HepG2 (cell line): ENCODE measurements at regions not wholly inside any gene's neighbourhood (a gene's known extent, or its start where the extent isn't known, plus 50 kb on each side); places are given as distances from the start of the nearest gene placed in this dataset.

Source experiments
- ATAC-seq: fragments of 200-7000 bp; cut with Tn5 transposase; 3 replicates; pipeline ENCODE4 v1.9.1; 2020; ENCODE audit warnings: mild to moderate bottlenecking, moderate library complexity
- BruUV-seq: library from RNA; stranded (reverse); fragments of 400-500 nt; replicated peaks from 2 replicates; lab custom pipeline; 2021; lab: Mats Ljungman, UMichigan
- CTCF ChIA-PET: fragments of 300-600 bp; formaldehyde crosslinking; extraction: SDS; loops from one replicate; lab custom pipeline; 2021; ENCODE audit warnings: low total read pairs, inconsistent platforms, low intra/inter-chr PET ratio; lab: Yijun Ruan, JAX
- POLR2A ChIA-PET: fragments of 350-600 bp; sonication (Branson Sonifier 250); formaldehyde crosslinking; loops from one replicate; lab custom pipeline; 2020; ENCODE audit warnings: antibody characterized with exemption, inconsistent platforms; lab: Yijun Ruan, JAX
- DNase-seq: peaks from one replicate; pipeline ENCODE4 v3.0.0-alpha.2; 2015; ENCODE audit warnings: low spot score
- FAIRE-seq: peaks from 3 replicates; lab custom pipeline; 2011; peaks lifted over from hg19 to GRCh38; lab: Jason Lieb, UNC
- H2AFZ ChIP-seq: one replicate; pipeline ENCODE4 v1.6.1; 2011; ENCODE audit warnings: low read length, inconsistent platforms
- H3K27ac ChIP-seq: fragments of 300-600 bp; 3 replicates; pipeline ENCODE4 v1.8.0; 2011; ENCODE audit warnings: mixed run types, mild to moderate bottlenecking, mixed read lengths, low read length, inconsistent platforms; ENCODE audit not compliant: insufficient read depth; ENCODE audit errors: extremely low read length
- H3K27me3 ChIP-seq, 2 experiments: fragments of 200-600 bp in 1 of 2; 2 replicates in 1 of 2; 3 replicates in 1 of 2; pipeline versions ENCODE4 v1.6.0 to v1.8.0; 2011; ENCODE audit warnings: low read length in 2 of 2, mild to moderate bottlenecking in 2 of 2, moderate library complexity in 2 of 2, inconsistent platforms in 1 of 2; ENCODE audit not compliant: insufficient read depth in 2 of 2, control insufficient read depth in 1 of 2
- H3K36me3 ChIP-seq, 2 experiments: fragments of 200-600 bp in 1 of 2; replicated peaks in 1 of 2; 2 replicates in 1 of 2; 3 replicates in 1 of 2; pipeline versions ENCODE4 v1.5.1 to v1.8.0; 2011; ENCODE audit warnings: low read length in 2 of 2, inconsistent platforms in 1 of 2; ENCODE audit not compliant: insufficient read depth in 2 of 2, control insufficient read depth in 1 of 2
- H3K4me1 ChIP-seq: 2 replicates; pipeline ENCODE4 v1.5.1; 2012; ENCODE audit warnings: low read length, inconsistent platforms; ENCODE audit not compliant: insufficient read depth
- H3K4me2 ChIP-seq: 2 replicates; pipeline ENCODE4 v1.6.0; 2011; ENCODE audit warnings: low read depth, low read length, inconsistent platforms
- H3K4me3 ChIP-seq, 3 experiments: fragments of 200-600 bp in 1 of 3; sonication (generic), shearing (Covaris generic) in 1 of 3; replicated peaks in 1 of 3; 2 replicates each; pipeline ENCODE4 v1.5.1; 2011 to 2016; ENCODE audit warnings: low read length in 3 of 3, inconsistent platforms in 2 of 3, low read depth in 2 of 3, mild to moderate bottlenecking in 2 of 3, control low read depth in 1 of 3, mixed read lengths in 1 of 3; ENCODE audit not compliant: insufficient read depth in 1 of 3
- H3K79me2 ChIP-seq: one replicate; pipeline ENCODE4 v1.6.1; 2011; ENCODE audit warnings: low read length, inconsistent platforms; ENCODE audit not compliant: insufficient read depth
- H3K9ac ChIP-seq: 2 replicates; pipeline ENCODE4 v1.6.0; 2011; ENCODE audit warnings: mild to moderate bottlenecking, low read depth, low read length, inconsistent platforms; ENCODE audit not compliant: insufficient read depth
- H3K9me3 ChIP-seq: 2 replicates; pipeline ENCODE4 v1.5.1; 2012; ENCODE audit warnings: mild to moderate bottlenecking, low read length
- H4K20me1 ChIP-seq: 2 replicates; pipeline ENCODE4 v1.6.0; 2011; ENCODE audit warnings: inconsistent platforms, mild to moderate bottlenecking, low read length, moderate library complexity; ENCODE audit not compliant: insufficient read depth
- ARNT2 ChIP-seq: sonication (generic); formaldehyde crosslinking; IDR thresholded peaks from 2 replicates; pipeline ENCODE4 v1.8.0; 2022; ENCODE audit warnings: mild to moderate bottlenecking, low read depth, missing genetic modification reagents, moderate library complexity
- CAMTA2 ChIP-seq: sonication (generic); formaldehyde crosslinking; IDR thresholded peaks from 2 replicates; pipeline ENCODE4 v1.4.0; 2020; ENCODE audit warnings: mild to moderate bottlenecking, missing genetic modification reagents, borderline replicate concordance
- ETV5 ChIP-seq: IDR thresholded peaks from 2 replicates; pipeline ENCODE4 v1.6.1; 2018; ENCODE audit warnings: missing biosample characterization, missing genetic modification reagents, inconsistent platforms, borderline replicate concordance
- HNF4A ChIP-seq: sonication (generic); formaldehyde crosslinking; IDR thresholded peaks from 2 replicates; pipeline ENCODE4 v1.4.0; 2020; ENCODE audit warnings: missing genetic modification reagents
- MEIS1 ChIP-seq: sonication (generic); formaldehyde crosslinking; IDR thresholded peaks from 2 replicates; pipeline ENCODE4 v1.9.0; 2021; ENCODE audit warnings: mild to moderate bottlenecking, missing genetic modification reagents, moderate library complexity, borderline replicate concordance
- MLLT10 ChIP-seq: sonication (generic); formaldehyde crosslinking; IDR thresholded peaks from 2 replicates; pipeline ENCODE4 v1.4.0; 2020; ENCODE audit warnings: missing genetic modification reagents
- NFIB ChIP-seq: sonication (generic); formaldehyde crosslinking; IDR thresholded peaks from 2 replicates; pipeline ENCODE4 v1.9.0; 2021; ENCODE audit warnings: missing genetic modification reagents, mild to moderate bottlenecking, borderline replicate concordance
- NR2F2 ChIP-seq: IDR thresholded peaks from 2 replicates; pipeline ENCODE4 v1.6.1; 2012; ENCODE audit warnings: low read depth, inconsistent platforms, borderline replicate concordance
- SP5 ChIP-seq: IDR thresholded peaks from 2 replicates; pipeline ENCODE4 v1.6.1; 2016; ENCODE audit warnings: low read depth, borderline replicate concordance
- YEATS2 ChIP-seq: sonication (generic); formaldehyde crosslinking; IDR thresholded peaks from 2 replicates; pipeline ENCODE4 v1.4.0; 2020; ENCODE audit warnings: missing genetic modification reagents, borderline replicate concordance
- ZNF17 ChIP-seq: sonication (generic); formaldehyde crosslinking; IDR thresholded peaks from 2 replicates; pipeline ENCODE4 v1.5.0; 2020; ENCODE audit warnings: mild to moderate bottlenecking, missing genetic modification reagents
- ZNF773 ChIP-seq: sonication (generic); formaldehyde crosslinking; IDR thresholded peaks from 2 replicates; pipeline ENCODE4 v1.4.0; 2020; ENCODE audit warnings: missing genetic modification reagents, borderline replicate concordance
- WGBS: methylation state at CpG from one replicate; pipeline ENCODE4 v1.1.6; 2017; ENCODE audit warnings: low lambda C conversion rate; 5-methylcytosine and 5-hydroxymethylcytosine counted together
- in situ Hi-C: cut with HindIII; loops from 2 replicates; pipeline ENCODE4 v1.10.0; 2017; ENCODE audit warnings: low pct_unique_long_range_greater_than_20kb; ENCODE audit not compliant: extremely low pct_ligation_motif_present
- intact Hi-C: fragments of 100-400 bp; cut with micrococcal nuclease; formaldehyde crosslinking; loops from one replicate; pipeline ENCODE4 v1.10.0; 2022; ENCODE audit not compliant: unreplicated experiment
- TF ChIP-seq, protein P1 (sequence below): sonication (generic); formaldehyde crosslinking; IDR thresholded peaks from 2 replicates; pipeline ENCODE4 v1.9.0; 2022; ENCODE audit warnings: missing genetic modification reagents, mild to moderate bottlenecking, borderline replicate concordance

DNA sequence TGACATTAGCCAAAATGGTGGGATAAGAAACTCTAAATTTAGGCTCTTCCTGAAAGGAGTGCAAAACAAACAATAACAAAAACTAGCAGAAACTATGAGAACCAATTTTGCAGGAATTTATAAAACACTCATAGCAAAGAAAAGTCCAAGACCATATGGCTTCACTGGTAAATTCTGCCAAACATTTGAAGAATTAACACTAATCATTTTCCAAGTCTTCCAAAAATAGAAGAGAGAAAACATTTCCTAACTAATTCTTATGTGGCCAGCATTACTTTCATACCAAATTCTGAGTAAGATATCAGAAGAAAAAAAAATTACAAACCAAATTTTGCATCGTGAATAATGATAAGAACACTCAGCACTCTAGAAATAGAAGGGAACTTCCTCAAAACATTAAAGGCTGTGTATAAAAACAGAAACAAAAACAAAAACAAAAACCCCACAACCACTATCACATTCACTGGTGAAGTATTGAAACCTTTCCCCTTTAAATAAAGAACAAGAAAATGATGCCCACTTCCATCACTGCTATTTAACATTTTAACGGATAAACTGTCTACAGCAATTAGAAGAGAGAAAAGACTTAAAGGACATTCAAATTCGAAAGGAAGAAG, 524.3 kb upstream of the GALNTL6 start:
- TF ChIP-seq ETV5 (CRISPR knock-in tag) = no peak
- no TSS peak for BruUV-seq
- DNase-seq (no peak), ATAC-seq (no peak), FAIRE-seq (no peak)
- intact Hi-C loops (no loop called here), in situ Hi-C loops (no loop called here)
- CTCF ChIA-PET = no interaction called here
- Histone ChIP-seq H3K4me1 (no peaks in the 10 kb centered on the region), H3K27ac (no peak overlapping the region), H2AFZ (no peak overlapping the region), H3K4me3 (no peak overlapping the region), H3K27me3 (no peaks in the 10 kb centered on the region), H4K20me1 (no peaks in the 10 kb centered on the region), H3K79me2 (no peaks in the 10 kb centered on the region), H3K9me3 (no peaks in the 10 kb centered on the region), H3K36me3 (no peaks in the 10 kb centered on the region), H3K9ac (no peak overlapping the region), H3K4me2 (no peak overlapping the region)
- WGBS = 25% methylated on average over 3 of the region's 3 CpGs
- POLR2A ChIA-PET = no interaction called here

DNA sequence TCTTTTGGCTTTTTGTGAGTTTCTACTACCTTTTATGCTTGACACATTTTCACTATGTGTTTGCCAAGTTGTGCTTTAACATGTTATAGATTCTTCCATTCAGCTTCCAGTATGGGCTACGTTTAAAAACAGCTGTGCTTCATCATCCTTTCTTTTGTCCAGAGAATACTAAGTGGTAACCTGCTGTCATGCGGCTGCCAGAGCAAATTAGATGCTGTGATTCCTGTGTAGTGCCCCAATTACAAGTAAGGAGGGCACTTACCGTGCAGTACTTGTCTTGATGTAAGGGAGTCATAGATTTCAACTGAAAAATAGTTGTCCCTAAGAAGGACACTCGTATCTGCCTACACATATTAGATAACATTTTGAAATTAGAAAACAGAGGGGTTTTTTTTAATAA, 531.8 kb upstream of the GALNTL6 start:
- no TSS peak for BruUV-seq
- no peak for FAIRE-seq
- TF ChIP-seq NFIB (CRISPR knock-in tag) (no peak), HNF4A (CRISPR knock-in tag) (no peak), SP5 (CRISPR knock-in tag) (no peak), NR2F2 (no peak), CAMTA2 (CRISPR knock-in tag) (no peak), ARNT2 (CRISPR knock-in tag) (no peak), ZNF17 (CRISPR knock-in tag) (no peak), MEIS1 (CRISPR knock-in tag) (no peak), YEATS2 (CRISPR knock-in tag) (no peak), MLLT10 (CRISPR knock-in tag) (no peak), ZNF773 (CRISPR knock-in tag) (no peak)
- TF ChIP-seq, protein P1, sequence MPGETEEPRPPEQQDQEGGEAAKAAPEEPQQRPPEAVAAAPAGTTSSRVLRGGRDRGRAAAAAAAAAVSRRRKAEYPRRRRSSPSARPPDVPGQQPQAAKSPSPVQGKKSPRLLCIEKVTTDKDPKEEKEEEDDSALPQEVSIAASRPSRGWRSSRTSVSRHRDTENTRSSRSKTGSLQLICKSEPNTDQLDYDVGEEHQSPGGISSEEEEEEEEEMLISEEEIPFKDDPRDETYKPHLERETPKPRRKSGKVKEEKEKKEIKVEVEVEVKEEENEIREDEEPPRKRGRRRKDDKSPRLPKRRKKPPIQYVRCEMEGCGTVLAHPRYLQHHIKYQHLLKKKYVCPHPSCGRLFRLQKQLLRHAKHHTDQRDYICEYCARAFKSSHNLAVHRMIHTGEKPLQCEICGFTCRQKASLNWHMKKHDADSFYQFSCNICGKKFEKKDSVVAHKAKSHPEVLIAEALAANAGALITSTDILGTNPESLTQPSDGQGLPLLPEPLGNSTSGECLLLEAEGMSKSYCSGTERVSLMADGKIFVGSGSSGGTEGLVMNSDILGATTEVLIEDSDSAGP = no peak

More for the DNA sequence above, 531.8 kb upstream of the GALNTL6 start:
- POLR2A ChIA-PET = no interaction called here
- no peak for DNase-seq
- Histone ChIP-seq H3K27ac (no peak overlapping the region), H3K79me2 (no peaks in the 10 kb centered on the region), H2AFZ (no peak overlapping the region), H3K9me3 (no peaks in the 10 kb centered on the region), H3K4me2 (no peak overlapping the region), H3K27me3 (no peaks in the 10 kb centered on the region), H3K4me1 (no peaks in the 10 kb centered on the region), H3K36me3 (no peaks in the 10 kb centered on the region), H3K4me3 (no peak overlapping the region), H3K9ac (no peak overlapping the region), H4K20me1 (no peaks in the 10 kb centered on the region)
- 0% methylated on average over 4 of the region's 4 CpGs for WGBS
- in situ Hi-C loops (no loop called here), intact Hi-C loops (no loop called here)
- ATAC-seq = no peak
- CTCF ChIA-PET = no interaction called here
